ENCODE measurements at regions not wholly inside any gene's neighbourhood (a gene's known extent, or its start where the extent isn't known, plus 50 kb on each side); places are given as distances from the start of the nearest gene placed in this dataset.

GRCh38 chr2:66753257-66753656 is 318.3 kb downstream of the MEIS1 start:
- Histone ChIP-seq H3K4me3 (ENCODE audit: low read depth, low read length) (no peak overlapping the region), H3K27me3 (ENCODE audit: control insufficient read depth, insufficient read depth, low read length) (no peaks in the 10 kb centered on the region), H3K36me3 (ENCODE audit: control insufficient read depth, insufficient read depth, low read length) (no peaks in the 10 kb centered on the region)
- no peak for DNase-seq (ENCODE audit: low read depth)
- TF ChIP-seq CTCF (IDR thresholded peaks at IDR 0.05; ENCODE audit: insufficient read depth, low read length, poor library complexity, severe bottlenecking) = no peak

DNA sequence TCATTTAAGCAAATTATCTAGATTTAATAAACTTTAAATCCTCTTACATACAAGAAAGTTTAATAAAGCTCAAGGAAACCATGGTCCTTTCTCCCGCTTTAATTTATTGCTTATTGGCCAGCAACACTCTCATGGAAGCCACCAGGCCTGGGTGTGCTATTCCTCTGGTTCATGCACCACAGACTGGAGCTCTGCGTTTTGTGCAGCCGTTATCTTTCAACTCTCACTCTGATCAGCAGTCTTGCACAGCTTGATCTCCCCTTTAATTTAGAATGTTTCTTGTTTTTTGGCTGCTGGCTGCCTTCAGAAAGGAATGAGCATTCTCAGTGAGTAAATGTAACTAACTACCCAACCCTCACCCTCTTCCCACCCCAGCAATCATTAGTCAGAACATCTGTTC is 318.7 kb downstream of the MEIS1 start:
- TF ChIP-seq CTCF (IDR thresholded peaks at IDR 0.05; ENCODE audit: insufficient read depth, low read length, poor library complexity, severe bottlenecking) = no peak
- Histone ChIP-seq H3K27me3 (ENCODE audit: control insufficient read depth, insufficient read depth, low read length) (no peaks in the 10 kb centered on the region), H3K4me3 (ENCODE audit: low read depth, low read length) (no peak overlapping the region), H3K36me3 (ENCODE audit: control insufficient read depth, insufficient read depth, low read length) (no peaks in the 10 kb centered on the region)
- no peak for DNase-seq (ENCODE audit: low read depth)

- H3K36me3 ChIP-seq (ENCODE audit: control insufficient read depth, insufficient read depth, low read length) = no peaks in the 10 kb centered on the region
- no peaks in the 10 kb centered on the region for H3K27me3 ChIP-seq (ENCODE audit: control insufficient read depth, insufficient read depth, low read length)
- no peak for DNase-seq (ENCODE audit: low read depth)
- no peak overlapping the region for H3K4me3 ChIP-seq (ENCODE audit: low read depth, low read length)
- no peak for TF ChIP-seq CTCF (IDR thresholded peaks at IDR 0.05; ENCODE audit: insufficient read depth, low read length, poor library complexity, severe bottlenecking)
These were observed 321.0 kb downstream of the MEIS1 start for GRCh38 chr2:66755974-66756373.

DNA sequence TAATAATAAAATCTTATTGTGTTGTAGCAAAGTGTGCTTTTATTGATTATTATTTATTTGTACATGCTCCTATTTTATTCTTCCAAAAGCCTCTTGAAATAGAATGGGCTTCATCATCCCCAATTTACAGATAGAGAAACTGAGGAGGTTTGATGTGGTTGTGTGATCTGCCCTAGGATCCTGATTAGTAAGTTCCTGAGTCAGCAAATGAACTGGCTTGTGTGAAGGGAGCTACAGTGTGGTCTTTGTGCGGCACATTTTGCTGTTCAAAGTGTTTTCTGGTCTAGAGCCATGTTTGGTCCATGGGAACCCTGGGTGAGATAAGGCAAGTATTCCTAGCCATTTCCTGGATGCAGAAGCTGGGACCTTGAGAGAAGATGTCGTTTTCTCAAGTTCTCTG is 326.9 kb downstream of the MEIS1 start:
- Histone ChIP-seq H3K27me3 (ENCODE audit: control insufficient read depth, insufficient read depth, low read length) (no peaks in the 10 kb centered on the region), H3K4me3 (ENCODE audit: low read depth, low read length) (no peak overlapping the region), H3K36me3 (ENCODE audit: control insufficient read depth, insufficient read depth, low read length) (no peaks in the 10 kb centered on the region)
- no peak for DNase-seq (ENCODE audit: low read depth)
- TF ChIP-seq CTCF (IDR thresholded peaks at IDR 0.05; ENCODE audit: insufficient read depth, low read length, poor library complexity, severe bottlenecking) = no peak

DNA sequence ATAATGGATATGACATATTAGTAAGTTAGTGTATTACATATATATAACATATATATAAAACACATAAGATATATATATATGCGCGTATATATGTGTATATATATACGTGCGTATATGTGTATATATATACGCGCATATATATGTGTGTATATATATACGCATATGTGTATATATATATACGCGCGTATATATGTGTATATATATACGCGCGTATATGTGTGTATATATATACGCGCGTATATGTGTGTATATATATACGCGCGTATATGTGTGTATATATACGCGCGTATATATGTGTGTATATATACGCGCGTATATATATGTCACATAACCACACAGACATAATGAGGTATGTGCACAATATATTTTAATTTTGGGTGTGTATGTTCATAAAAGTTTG is 327.8 kb downstream of the MEIS1 start:
- no peaks in the 10 kb centered on the region for H3K27me3 ChIP-seq (ENCODE audit: control insufficient read depth, insufficient read depth, low read length)
- no peak for TF ChIP-seq CTCF (IDR thresholded peaks at IDR 0.05; ENCODE audit: insufficient read depth, low read length, poor library complexity, severe bottlenecking)
- no peak for DNase-seq (ENCODE audit: low read depth)
- H3K36me3 ChIP-seq (ENCODE audit: control insufficient read depth, insufficient read depth, low read length) = no peaks in the 10 kb centered on the region
- H3K4me3 ChIP-seq (ENCODE audit: low read depth, low read length) = no peak overlapping the region

DNA sequence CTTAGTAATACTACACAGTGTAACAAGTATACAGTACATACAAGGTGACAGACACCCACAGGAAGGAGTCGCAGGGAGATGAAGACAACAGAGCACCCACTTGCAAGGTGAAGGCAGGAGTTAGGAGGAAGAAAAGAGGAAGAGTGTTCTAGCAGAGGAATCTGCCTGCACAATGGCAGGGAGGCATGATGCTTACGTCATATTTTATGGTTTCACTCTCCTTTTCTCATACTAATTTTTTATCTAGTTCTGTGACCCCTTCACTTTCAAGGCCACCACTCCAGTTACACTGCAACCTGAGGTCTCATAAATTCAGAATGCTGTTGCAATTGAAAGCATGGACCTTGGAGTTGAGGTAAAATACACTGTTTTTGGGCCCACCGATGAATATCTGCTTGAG is 331.7 kb downstream of the MEIS1 start:
- Histone ChIP-seq H3K4me3 (ENCODE audit: low read depth, low read length) (no peak overlapping the region), H3K27me3 (ENCODE audit: control insufficient read depth, insufficient read depth, low read length) (no peaks in the 10 kb centered on the region), H3K36me3 (ENCODE audit: control insufficient read depth, insufficient read depth, low read length) (no peaks in the 10 kb centered on the region)
- no peak for TF ChIP-seq CTCF (IDR thresholded peaks at IDR 0.05; ENCODE audit: insufficient read depth, low read length, poor library complexity, severe bottlenecking)
- DNase-seq (ENCODE audit: low read depth) = no peak
